MM.1S (cell line): ENCODE measurements at regions not wholly inside any gene's neighbourhood (a gene's known extent, or its start where the extent isn't known, plus 50 kb on each side); places are given as distances from the start of the nearest gene placed in this dataset.

Source experiments
- DNase-seq: peaks from one replicate; pipeline ENCODE4 v3.0.0-alpha.2; 2015
- H2AFZ ChIP-seq: fragments of 300-600 bp; sonication (generic); 2 replicates; pipeline ENCODE4 v1.6.0; 2016; ENCODE audit warnings: antibody characterized with exemption, low read length
- H3F3A ChIP-seq: fragments of 300-600 bp; sonication (generic); 2 replicates; pipeline ENCODE4 v1.6.1; 2016; ENCODE audit warnings: mild to moderate bottlenecking, antibody characterized with exemption, low read length, moderate library complexity, mixed read lengths; ENCODE audit not compliant: insufficient read depth
- H3K27ac ChIP-seq: fragments of 300-600 bp; sonication (generic); 2 replicates; pipeline ENCODE4 v1.5.1; 2016; ENCODE audit warnings: mild to moderate bottlenecking, low read length
- H3K27me3 ChIP-seq: fragments of 300-600 bp; sonication (generic); replicated peaks from 2 replicates; pipeline ENCODE4 v1.6.0; 2016; ENCODE audit warnings: low read length; ENCODE audit not compliant: insufficient read depth
- H3K36me3 ChIP-seq: fragments of 300-600 bp; sonication (generic); replicated peaks from 2 replicates; pipeline ENCODE4 v1.6.1; 2016; ENCODE audit warnings: mild to moderate bottlenecking, low read length, mixed read lengths; ENCODE audit not compliant: insufficient read depth
- H3K4me1 ChIP-seq: fragments of 300-600 bp; sonication (generic); 2 replicates; pipeline ENCODE4 v1.6.1; 2016; ENCODE audit warnings: low read length, mixed read lengths
- H3K4me2 ChIP-seq: fragments of 300-600 bp; sonication (generic); 2 replicates; pipeline ENCODE4 v1.6.0; 2016; ENCODE audit warnings: low read depth, low read length
- H3K4me3 ChIP-seq: fragments of 300-600 bp; sonication (generic); 2 replicates; pipeline ENCODE4 v1.5.1; 2016; ENCODE audit warnings: low read length, mixed read lengths
- H3K79me2 ChIP-seq: fragments of 300-600 bp; sonication (generic); 2 replicates; pipeline ENCODE4 v1.6.1; 2016; ENCODE audit warnings: mixed run types, low read length, mixed read lengths
- H3K9ac ChIP-seq: fragments of 300-600 bp; sonication (generic); 2 replicates; pipeline ENCODE4 v1.6.1; 2016; ENCODE audit warnings: low read length, mixed read lengths
- H3K9me2 ChIP-seq: fragments of 300-600 bp; sonication (generic); replicated peaks from 2 replicates; pipeline ENCODE4 v1.6.1; 2016; ENCODE audit warnings: mild to moderate bottlenecking, low read length, mixed read lengths; ENCODE audit not compliant: insufficient read depth
- H3K9me3 ChIP-seq: fragments of 300-600 bp; sonication (generic); replicated peaks from 2 replicates; pipeline ENCODE4 v1.6.1; 2016; ENCODE audit warnings: mild to moderate bottlenecking, low read length, mixed read lengths; ENCODE audit not compliant: insufficient read depth
- H4K20me1 ChIP-seq: fragments of 300-600 bp; sonication (generic); 2 replicates; pipeline ENCODE4 v1.6.1; 2016; ENCODE audit warnings: mild to moderate bottlenecking, low read length, moderate library complexity, mixed read lengths; ENCODE audit not compliant: insufficient read depth
- CTCF ChIP-seq: fragments of 300-600 bp; sonication (generic); IDR thresholded peaks from 2 replicates; pipeline ENCODE4 v1.5.1; 2016; ENCODE audit warnings: antibody characterized with exemption, low read length, mixed read lengths
- EZH2 ChIP-seq: fragments of 300-600 bp; sonication (generic); optimal IDR thresholded peaks from 2 replicates; pipeline ENCODE3; 2017; ENCODE audit warnings: low read depth, mild to moderate bottlenecking, antibody characterized with exemption, low read length, mixed read lengths
- EZH2phosphoT487 ChIP-seq: fragments of 300-600 bp; sonication (generic); IDR thresholded peaks from 2 replicates; pipeline ENCODE4 v1.6.1; 2018; ENCODE audit warnings: antibody characterized with exemption, low read length

GRCh38 chr13:34428911-34429310 lies 513.2 kb upstream of the NBEA start:
- Histone ChIP-seq H3K9me3 (no peaks in the 10 kb centered on the region), H3K27me3 (no peaks in the 10 kb centered on the region), H3K4me3 (no peak overlapping the region), H3K9ac (no peak overlapping the region), H3F3A (no peaks in the 10 kb centered on the region), H3K36me3 (no peaks in the 10 kb centered on the region), H3K27ac (no peak overlapping the region), H2AFZ (no peak overlapping the region), H3K4me1 (no peaks in the 10 kb centered on the region), H4K20me1 (no peaks in the 10 kb centered on the region), H3K4me2 (no peak overlapping the region), H3K79me2 (no peaks in the 10 kb centered on the region), H3K9me2 (no peaks in the 10 kb centered on the region)
- DNase-seq: no peak
- TF ChIP-seq EZH2phosphoT487 (no peak), CTCF (no peak), EZH2 (no peak)

- Histone ChIP-seq H3K9ac (no peak overlapping the region), H3K4me1 (no peaks in the 10 kb centered on the region), H4K20me1 (no peaks in the 10 kb centered on the region), H3K27me3 (no peaks in the 10 kb centered on the region), H3K9me2 (no peaks in the 10 kb centered on the region), H3K79me2 (no peaks in the 10 kb centered on the region), H3K27ac (no peak overlapping the region), H3K9me3 (no peaks in the 10 kb centered on the region), H3K4me3 (no peak overlapping the region), H3K36me3 (no peaks in the 10 kb centered on the region), H3F3A (no peaks in the 10 kb centered on the region), H2AFZ (no peak overlapping the region), H3K4me2 (no peak overlapping the region)
- DNase-seq: no peak
- TF ChIP-seq EZH2: no peak
- TF ChIP-seq CTCF: no peak
- no peak for TF ChIP-seq EZH2phosphoT487
These were observed 511.8 kb upstream of the NBEA start for GRCh38 chr13:34430294-34430693.

GRCh38 chr13:34431827-34432581 lies 510.1 kb upstream of the NBEA start:
- Histone ChIP-seq H3K9me3 (no peaks in the 10 kb centered on the region), H3K4me3 (no peak overlapping the region), H3K27me3 (no peaks in the 10 kb centered on the region), H3K36me3 (no peaks in the 10 kb centered on the region), H3K79me2 (no peaks in the 10 kb centered on the region), H3K9me2 (no peaks in the 10 kb centered on the region), H3K9ac (no peak overlapping the region), H3K27ac (no peak overlapping the region), H4K20me1 (no peaks in the 10 kb centered on the region), H3F3A (no peaks in the 10 kb centered on the region), H2AFZ (no peak overlapping the region), H3K4me2 (no peak overlapping the region), H3K4me1 (no peaks in the 10 kb centered on the region)
- DNase-seq: no peak
- no peak for TF ChIP-seq EZH2phosphoT487
- TF ChIP-seq EZH2: no peak
- no peak for TF ChIP-seq CTCF
